Trophoblast cell (in vitro differentiated cells and primary cell): ENCODE measurements at regions not wholly inside any gene's neighbourhood (a gene's known extent, or its start where the extent isn't known, plus 50 kb on each side); places are given as distances from the start of the nearest gene placed in this dataset.

Experiments used
- DNase-seq, 2 donors: peaks; one replicate each; pipeline ENCODE4 v3.0.0-alpha.2; 2016
- H2AFZ ChIP-seq: 2 replicates; pipeline ENCODE4 v1.6.1; 2013; ENCODE audit warnings: low read length, moderate library complexity, mild to moderate bottlenecking; ENCODE audit not compliant: insufficient read depth, poor library complexity
- H2AK5ac ChIP-seq: 2 replicates; pipeline ENCODE4 v1.6.1; 2013; ENCODE audit warnings: mild to moderate bottlenecking, low read length
- H2BK120ac ChIP-seq: 2 replicates; pipeline ENCODE4 v1.6.1; 2013; ENCODE audit warnings: low read length, mild to moderate bottlenecking, moderate library complexity; ENCODE audit not compliant: insufficient read depth, poor library complexity
- H2BK12ac ChIP-seq: 2 replicates; pipeline ENCODE4 v1.6.1; 2013; ENCODE audit warnings: mild to moderate bottlenecking, low read length, moderate library complexity
- H2BK5ac ChIP-seq: 2 replicates; pipeline ENCODE4 v1.6.1; 2013; ENCODE audit warnings: low read length, low read depth, moderate library complexity, mild to moderate bottlenecking; ENCODE audit not compliant: poor library complexity
- H3K14ac ChIP-seq: 2 replicates; pipeline ENCODE4 v1.6.1; 2013; ENCODE audit warnings: mild to moderate bottlenecking, low read length
- H3K18ac ChIP-seq: 2 replicates; pipeline ENCODE4 v1.6.1; 2013; ENCODE audit warnings: mild to moderate bottlenecking, low read length
- H3K23ac ChIP-seq: 2 replicates; pipeline ENCODE4 v1.6.1; 2013; ENCODE audit warnings: low read length
- H3K27ac ChIP-seq: 2 replicates; pipeline ENCODE4 v1.5.1; 2013; ENCODE audit warnings: low read depth, mild to moderate bottlenecking, inconsistent platforms, low read length, moderate library complexity
- H3K27me3 ChIP-seq: 2 replicates; pipeline ENCODE4 v1.6.1; 2013; ENCODE audit warnings: inconsistent platforms, mild to moderate bottlenecking, low read length, moderate library complexity; ENCODE audit not compliant: insufficient read depth
- H3K36me3 ChIP-seq, 2 experiments: 1 replicate in 1 of 2; 2 replicates in 1 of 2; pipeline ENCODE4 v1.6.1; 2013; ENCODE audit warnings: low read length in 2 of 2, mild to moderate bottlenecking in 2 of 2, moderate library complexity in 1 of 2; ENCODE audit not compliant: insufficient read depth in 2 of 2, control insufficient read depth in 1 of 2
- H3K4ac ChIP-seq: 2 replicates; pipeline ENCODE4 v1.6.1; 2013; ENCODE audit warnings: low read depth, mild to moderate bottlenecking, low read length, moderate library complexity
- H3K4me1 ChIP-seq, 2 experiments: 1 replicate in 1 of 2; 2 replicates in 1 of 2; pipeline ENCODE4 v1.6.1; 2013; ENCODE audit warnings: low read length in 2 of 2, mild to moderate bottlenecking in 2 of 2, moderate library complexity in 1 of 2; ENCODE audit not compliant: insufficient read depth in 2 of 2, control insufficient read depth in 1 of 2
- H3K4me2 ChIP-seq: 2 replicates; pipeline ENCODE4 v1.6.1; 2013; ENCODE audit warnings: inconsistent platforms, mild to moderate bottlenecking, low read length, moderate library complexity
- H3K4me3 ChIP-seq: 2 replicates; pipeline ENCODE4 v1.5.1; 2013; ENCODE audit warnings: mild to moderate bottlenecking, low read depth, low read length, inconsistent platforms
- H3K79me1 ChIP-seq: one replicate; pipeline ENCODE4 v1.6.1; 2013; ENCODE audit warnings: low read length
- H3K79me2 ChIP-seq: 2 replicates; pipeline ENCODE4 v1.6.1; 2013; ENCODE audit warnings: low read length, mild to moderate bottlenecking; ENCODE audit not compliant: control insufficient read depth, insufficient read depth, poor library complexity
- H3K9ac ChIP-seq: 2 replicates; pipeline ENCODE4 v1.6.1; 2013; ENCODE audit warnings: mild to moderate bottlenecking, low read length
- H3K9me3 ChIP-seq: 2 replicates; pipeline ENCODE4 v1.6.1; 2013; ENCODE audit warnings: low read depth, mild to moderate bottlenecking, control low read depth, inconsistent platforms, low read length; ENCODE audit not compliant: insufficient read depth
- H4K12ac ChIP-seq: 2 replicates; pipeline ENCODE4 v1.6.1; 2013; ENCODE audit warnings: low read depth, mild to moderate bottlenecking, low read length, moderate library complexity
- H4K8ac ChIP-seq: 2 replicates; pipeline ENCODE4 v1.6.1; 2013; ENCODE audit warnings: low read depth, mild to moderate bottlenecking, low read length, moderate library complexity
- H4K91ac ChIP-seq: one replicate; pipeline ENCODE4 v1.6.1; 2013; ENCODE audit warnings: low read depth, mild to moderate bottlenecking, low read length, moderate library complexity
- WGBS: extraction: QIAGEN DNeasy Blood & Tissue Kit; methylation state at CpG from one replicate; pipeline ENCODE4 v1.1.7; 2013; ENCODE audit warnings: missing lambda C conversion rate; ENCODE audit not compliant: insufficient read length, insufficient coverage; ENCODE audit errors: extremely low coverage; 5-methylcytosine and 5-hydroxymethylcytosine counted together

DNA sequence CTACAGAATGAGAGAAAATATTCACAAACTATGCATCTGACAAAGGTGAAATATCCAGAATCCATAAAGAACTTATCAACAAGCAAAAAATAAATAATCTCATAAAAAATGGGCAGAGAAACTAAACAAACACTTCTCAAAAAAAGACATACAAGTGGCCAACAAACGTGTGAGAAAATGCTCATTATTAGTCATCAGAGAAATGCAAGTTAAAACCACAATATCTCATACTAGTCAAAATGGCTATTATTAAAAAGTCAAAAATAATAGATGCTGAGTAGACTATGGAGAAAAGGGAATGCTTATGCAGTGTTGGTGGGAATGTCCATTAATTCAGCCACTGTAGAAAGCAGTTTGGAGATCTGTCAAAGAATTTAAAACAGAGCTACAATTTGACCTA, 533.3 kb downstream of the TMA16 start:
- H3K9ac ChIP-seq: no peak overlapping the region
- no peak overlapping the region for H3K27ac ChIP-seq
- H3K79me2 ChIP-seq: no peaks in the 10 kb centered on the region

DNA sequence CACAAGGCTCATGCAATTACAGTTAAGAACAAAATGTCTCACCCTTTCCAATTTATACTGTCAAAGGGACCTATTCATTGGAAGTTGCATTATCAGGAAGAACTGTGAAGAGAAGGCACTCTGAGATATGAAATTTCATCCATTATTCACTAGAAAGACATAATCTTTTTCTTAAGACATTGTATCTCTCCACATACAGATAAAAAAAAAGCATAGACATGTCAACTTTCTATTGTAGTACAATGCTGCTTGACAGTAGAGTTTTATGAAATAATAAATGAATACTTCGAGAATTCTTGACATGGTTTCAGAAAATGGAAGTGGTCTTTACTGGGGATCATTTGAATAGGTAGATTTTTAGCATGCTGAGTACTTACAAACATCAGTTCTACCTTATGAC, 545.0 kb downstream of the TMA16 start:
- Histone ChIP-seq H4K8ac (no peak overlapping the region), H3K4ac (no peak overlapping the region), H3K27ac (no peak overlapping the region), H3K9ac (no peak overlapping the region), H3K79me2 (no peaks in the 10 kb centered on the region), H2AFZ (no peak overlapping the region), H3K18ac (no peak overlapping the region), H3K4me2 (no peak overlapping the region), H3K14ac (no peak overlapping the region), H2BK5ac (no peak overlapping the region), H3K4me3 (no peak overlapping the region), H3K36me3 (no peaks in the 10 kb centered on the region), H4K12ac (no peak overlapping the region), H3K79me1 (no peaks in the 10 kb centered on the region), H2AK5ac (no peak overlapping the region), H3K23ac (no peak overlapping the region), H3K9me3 (peaks cover 5% of the 10 kb centered on the region), H2BK12ac (no peak overlapping the region), H2BK120ac (no peak overlapping the region), H3K27me3 (no peaks in the 10 kb centered on the region), H3K4me1 (no peaks in the 10 kb centered on the region), H4K91ac (no peak overlapping the region)
- DNase-seq: no peak
- WGBS: no CpG with 5 or more reads among the region's 1 CpG

More for the DNA sequence above, 533.3 kb downstream of the TMA16 start:
- H3K9me3 ChIP-seq: no peaks in the 10 kb centered on the region
- no peak overlapping the region for H2BK120ac ChIP-seq
- no peak overlapping the region for H2BK5ac ChIP-seq
- no CpG with 5 or more reads among the region's 1 CpG for WGBS
- H4K12ac ChIP-seq: no peak overlapping the region
- no peaks in the 10 kb centered on the region for H3K27me3 ChIP-seq
- DNase-seq: no peak
- no peaks in the 10 kb centered on the region for H3K36me3 ChIP-seq
- no peak overlapping the region for H3K4me2 ChIP-seq
- H3K23ac ChIP-seq: no peak overlapping the region
- no peak overlapping the region for H3K14ac ChIP-seq
- H4K91ac ChIP-seq: no peak overlapping the region
- no peak overlapping the region for H3K4me3 ChIP-seq
- no peak overlapping the region for H3K18ac ChIP-seq
- no peaks in the 10 kb centered on the region for H3K79me1 ChIP-seq
- no peaks in the 10 kb centered on the region for H3K4me1 ChIP-seq
- H2AFZ ChIP-seq: no peak overlapping the region
- H2BK12ac ChIP-seq: no peak overlapping the region
- H2AK5ac ChIP-seq: no peak overlapping the region
- no peak overlapping the region for H3K4ac ChIP-seq
- no peak overlapping the region for H4K8ac ChIP-seq

DNA sequence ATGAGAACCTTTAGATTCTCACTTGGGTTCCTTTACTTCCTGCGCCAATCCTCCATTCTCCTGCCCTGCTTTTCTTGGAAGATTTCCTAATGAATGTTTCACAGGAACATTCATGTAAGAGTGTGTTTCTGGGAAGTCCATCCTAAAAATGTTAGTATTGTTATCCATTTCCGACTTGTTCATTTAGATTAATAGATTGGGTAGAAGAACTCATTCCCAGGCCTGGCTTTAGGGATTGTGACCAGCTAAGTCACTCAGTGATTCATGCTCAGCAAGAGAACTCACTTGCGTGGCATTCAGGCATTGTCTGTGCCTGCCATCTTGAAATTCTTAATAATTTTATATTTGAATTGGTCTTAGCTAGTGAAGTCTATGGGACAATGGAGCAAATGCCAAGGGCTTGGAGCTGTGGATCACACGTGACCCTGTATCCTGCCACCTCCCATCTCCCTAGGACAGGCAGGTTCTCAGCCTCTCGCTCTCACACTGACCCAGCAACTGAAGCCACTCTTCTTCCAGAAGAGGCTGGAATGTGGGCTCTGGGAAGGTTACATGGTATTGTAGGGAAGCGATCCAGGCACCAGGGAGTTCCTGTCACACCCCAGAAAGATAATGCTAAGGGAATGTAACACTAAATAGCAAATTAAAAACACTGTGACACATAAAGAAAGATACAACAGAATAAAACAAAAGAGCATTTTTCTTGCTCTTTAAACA, 562.1 kb downstream of the TMA16 start:
- Histone ChIP-seq H3K79me1 (no peaks in the 10 kb centered on the region), H3K79me2 (no peaks in the 10 kb centered on the region), H3K4ac (no peak overlapping the region), H3K9me3 (no peaks in the 10 kb centered on the region), H3K4me3 (no peak overlapping the region), H2BK5ac (no peak overlapping the region), H3K14ac (no peak overlapping the region), H4K12ac (no peak overlapping the region), H3K27me3 (no peaks in the 10 kb centered on the region), H3K18ac (no peak overlapping the region), H2BK12ac (no peak overlapping the region), H2AK5ac (no peak overlapping the region), H3K23ac (no peak overlapping the region), H3K4me2 (no peak overlapping the region), H3K36me3 (no peaks in the 10 kb centered on the region), H3K4me1 (no peaks in the 10 kb centered on the region), H3K27ac (no peak overlapping the region), H4K8ac (no peak overlapping the region), H2AFZ (no peak overlapping the region), H4K91ac (no peak overlapping the region), H3K9ac (no peak overlapping the region), H2BK120ac (no peak overlapping the region)
- WGBS: no CpG with 5 or more reads among the region's 6 CpGs
- peak; percentile 33 to 36 for DNase-seq

DNA sequence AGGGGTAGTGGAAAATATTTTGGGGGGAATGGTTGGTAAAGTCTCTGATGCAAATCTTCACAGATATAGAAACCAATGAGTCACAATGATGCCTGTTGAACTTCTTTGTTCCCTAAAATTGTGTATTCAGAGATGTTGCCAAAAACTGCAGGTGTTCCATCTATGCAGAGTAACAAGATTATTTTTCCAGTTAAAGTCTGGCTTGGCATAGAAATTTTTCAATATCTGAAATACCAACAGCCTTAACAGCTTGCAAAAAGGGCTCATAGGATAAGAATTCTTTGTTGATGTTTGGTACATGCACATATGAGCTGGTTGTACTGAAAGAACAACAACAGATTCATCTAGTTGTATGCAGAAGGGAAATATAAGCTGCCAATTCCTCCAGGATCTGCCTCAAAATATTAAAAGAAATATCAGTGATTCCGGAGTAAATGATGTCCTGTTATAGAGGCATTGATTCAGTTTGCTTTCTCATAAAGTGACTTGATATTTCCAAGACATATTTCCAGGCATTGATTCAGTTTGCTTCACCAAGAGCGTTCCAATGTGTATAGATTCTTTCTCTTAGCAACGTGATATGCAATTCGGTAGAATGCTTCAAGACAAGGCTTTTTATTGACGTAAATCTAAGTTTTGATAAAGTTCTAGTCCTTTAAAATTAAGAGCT, 564.4 kb downstream of the TMA16 start:
- Histone ChIP-seq H3K4ac (no peak overlapping the region), H3K79me2 (no peaks in the 10 kb centered on the region), H3K27me3 (no peaks in the 10 kb centered on the region), H2AK5ac (no peak overlapping the region), H3K4me2 (no peak overlapping the region), H3K4me1 (no peaks in the 10 kb centered on the region), H3K4me3 (no peak overlapping the region), H4K12ac (no peak overlapping the region), H4K91ac (no peak overlapping the region), H3K18ac (no peak overlapping the region), H3K14ac (no peak overlapping the region), H3K36me3 (no peaks in the 10 kb centered on the region), H3K9ac (no peak overlapping the region), H2BK12ac (no peak overlapping the region), H2BK120ac (no peak overlapping the region), H3K79me1 (no peaks in the 10 kb centered on the region), H2BK5ac (no peak overlapping the region), H2AFZ (no peak overlapping the region), H3K23ac (no peak overlapping the region), H3K9me3 (no peaks in the 10 kb centered on the region), H4K8ac (no peak overlapping the region), H3K27ac (no peak overlapping the region)
- DNase-seq: no peak
- WGBS: no CpG with 5 or more reads among the region's 5 CpGs
